HK-2 (cell line): ENCODE measurements at regions not wholly inside any gene's neighbourhood (a gene's known extent, or its start where the extent isn't known, plus 50 kb on each side); places are given as distances from the start of the nearest gene placed in this dataset.

ENCODE experiments used
- DNase-seq: peaks from one replicate; pipeline ENCODE4 v3.0.0-alpha.2; 2018; ENCODE audit not compliant: unreplicated experiment

GRCh38 chr12:130102266-130102665 lies 60.0 kb upstream of the FZD10 start:
- DNase-seq: no peak

GRCh38 chr12:130104571-130105106 lies 57.6 kb upstream of the FZD10 start:
- DNase-seq: no peak

GRCh38 chr12:130109062-130109945 lies 53.0 kb upstream of the FZD10 start:
- no peak for DNase-seq

- DNase-seq: no peak
Observed at GRCh38 chr12:130110914-130111313, 51.4 kb upstream of the FZD10 start.

- no peak for DNase-seq
Observed at GRCh38 chr12:130111965-130112496, 50.2 kb upstream of the FZD10 start.
